ENCODE measurements at regions not wholly inside any gene's neighbourhood (a gene's known extent, or its start where the extent isn't known, plus 50 kb on each side); places are given as distances from the start of the nearest gene placed in this dataset.
"Not testable (repeated sequence)": the region's sequence is repeated elsewhere in the genome, so short reads cannot be mapped to it uniquely, and the experiment has no call there.

DNA sequence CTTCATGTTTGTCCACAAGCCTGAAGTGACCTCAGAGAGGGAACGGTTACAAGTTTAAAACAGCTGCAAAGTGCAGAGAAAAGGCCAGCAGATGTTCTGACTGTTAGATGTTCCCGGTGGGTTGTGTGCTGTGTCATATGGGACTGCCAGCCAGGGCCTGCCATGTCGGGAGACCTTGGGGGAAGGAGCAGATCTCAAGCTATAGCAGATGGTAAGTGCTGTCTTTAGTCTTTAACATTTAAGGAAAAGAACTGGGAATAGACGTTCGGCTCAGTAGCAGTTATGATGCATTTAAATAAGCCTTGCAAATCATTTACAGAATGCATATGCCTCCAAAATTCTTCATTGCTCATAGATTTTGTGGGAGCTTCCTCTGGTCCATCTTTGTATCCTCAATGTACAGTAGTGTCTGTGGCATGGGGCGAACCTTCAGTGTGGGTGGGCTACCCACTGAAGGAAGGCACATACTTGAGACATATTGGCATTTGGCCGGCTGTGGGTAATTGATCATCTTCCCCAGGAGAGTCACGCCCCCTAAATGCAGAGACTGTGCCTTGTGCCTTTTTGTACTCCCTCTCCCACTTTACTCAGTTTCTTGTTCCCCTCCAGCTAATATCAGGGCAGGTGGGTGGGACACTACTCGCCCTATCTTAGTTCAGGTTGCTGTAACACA, 131.9 kb downstream of the NPIPB5 start:
- Mint-ChIP-seq H3K27ac (no peak overlapping the region), H3K27me3 (ENCODE audit: insufficient read depth) (no peaks in the 10 kb centered on the region), H3K4me1 (ENCODE audit: low read depth) (no peaks in the 10 kb centered on the region), H3K9me3 (no peaks in the 10 kb centered on the region), H3K36me3 (ENCODE audit: low read depth) (no peaks in the 10 kb centered on the region), H3K4me3 (no peak overlapping the region)
- no peak for DNase-seq
- TF ChIP-seq, protein P1, sequence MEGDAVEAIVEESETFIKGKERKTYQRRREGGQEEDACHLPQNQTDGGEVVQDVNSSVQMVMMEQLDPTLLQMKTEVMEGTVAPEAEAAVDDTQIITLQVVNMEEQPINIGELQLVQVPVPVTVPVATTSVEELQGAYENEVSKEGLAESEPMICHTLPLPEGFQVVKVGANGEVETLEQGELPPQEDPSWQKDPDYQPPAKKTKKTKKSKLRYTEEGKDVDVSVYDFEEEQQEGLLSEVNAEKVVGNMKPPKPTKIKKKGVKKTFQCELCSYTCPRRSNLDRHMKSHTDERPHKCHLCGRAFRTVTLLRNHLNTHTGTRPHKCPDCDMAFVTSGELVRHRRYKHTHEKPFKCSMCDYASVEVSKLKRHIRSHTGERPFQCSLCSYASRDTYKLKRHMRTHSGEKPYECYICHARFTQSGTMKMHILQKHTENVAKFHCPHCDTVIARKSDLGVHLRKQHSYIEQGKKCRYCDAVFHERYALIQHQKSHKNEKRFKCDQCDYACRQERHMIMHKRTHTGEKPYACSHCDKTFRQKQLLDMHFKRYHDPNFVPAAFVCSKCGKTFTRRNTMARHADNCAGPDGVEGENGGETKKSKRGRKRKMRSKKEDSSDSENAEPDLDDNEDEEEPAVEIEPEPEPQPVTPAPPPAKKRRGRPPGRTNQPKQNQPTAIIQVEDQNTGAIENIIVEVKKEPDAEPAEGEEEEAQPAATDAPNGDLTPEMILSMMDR (IDR thresholded peaks at IDR 0.05) = no peak

DNA sequence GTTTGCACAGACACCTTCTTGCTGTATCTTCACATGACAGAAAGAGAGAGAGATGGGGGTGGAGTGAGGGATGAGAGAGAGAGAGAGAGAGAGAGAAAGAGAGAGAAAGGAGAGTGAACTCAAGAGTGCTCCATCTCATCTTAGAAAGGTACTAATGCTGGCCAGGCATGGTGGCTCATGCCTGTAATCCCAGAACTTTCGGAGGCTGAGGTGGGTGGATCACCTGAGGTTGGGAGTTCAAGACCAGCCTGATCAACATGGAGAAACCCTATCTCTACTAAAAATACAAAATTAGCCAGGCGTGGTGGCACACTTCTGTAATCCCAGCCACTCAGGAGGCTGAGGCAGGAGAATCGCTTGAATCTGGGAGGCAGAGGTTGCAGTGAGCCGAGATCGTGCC, 132.5 kb downstream of the NPIPB5 start:
- H3K36me3 Mint-ChIP-seq (ENCODE audit: low read depth); H3K4me1 Mint-ChIP-seq (ENCODE audit: low read depth); H3K27me3 Mint-ChIP-seq (ENCODE audit: insufficient read depth); DNase-seq; H3K4me3 Mint-ChIP-seq; H3K9me3 Mint-ChIP-seq; H3K27ac Mint-ChIP-seq: not testable (repeated sequence)

- Mint-ChIP-seq H3K4me1 (ENCODE audit: low read depth) (no peaks in the 10 kb centered on the region), H3K36me3 (ENCODE audit: low read depth) (no peaks in the 10 kb centered on the region), H3K27ac (no peak overlapping the region), H3K9me3 (no peaks in the 10 kb centered on the region), H3K4me3 (no peak overlapping the region), H3K27me3 (ENCODE audit: insufficient read depth) (no peaks in the 10 kb centered on the region)
- TF ChIP-seq, protein P1 (IDR thresholded peaks at IDR 0.05) = no peak
- DNase-seq = no peak
These were observed 133.2 kb downstream of the NPIPB5 start for GRCh38 chr16:22643886-22644285.

- no peaks in the 10 kb centered on the region for H3K9me3 Mint-ChIP-seq
- no peaks in the 10 kb centered on the region for H3K4me1 Mint-ChIP-seq (ENCODE audit: low read depth)
- no peak overlapping the region for H3K27ac Mint-ChIP-seq
- TF ChIP-seq, protein P1 (IDR thresholded peaks at IDR 0.05) = no peak
- H3K4me3 Mint-ChIP-seq = no peak overlapping the region
- H3K36me3 Mint-ChIP-seq (ENCODE audit: low read depth) = no peaks in the 10 kb centered on the region
- no peak for DNase-seq
- no peaks in the 10 kb centered on the region for H3K27me3 Mint-ChIP-seq (ENCODE audit: insufficient read depth)
These were observed 135.2 kb downstream of the NPIPB5 start for GRCh38 chr16:22645868-22646267.

GRCh38 chr16:22646948-22647556, 136.4 kb downstream of the NPIPB5 start:
- no peaks in the 10 kb centered on the region for H3K36me3 Mint-ChIP-seq (ENCODE audit: low read depth)
- no peaks in the 10 kb centered on the region for H3K4me1 Mint-ChIP-seq (ENCODE audit: low read depth)

GRCh38 chr16:22648141-22648540, 137.4 kb downstream of the NPIPB5 start:
- no peaks in the 10 kb centered on the region for H3K27me3 Mint-ChIP-seq (ENCODE audit: insufficient read depth)
- H3K4me3 Mint-ChIP-seq = no peak overlapping the region
- H3K9me3 Mint-ChIP-seq = no peaks in the 10 kb centered on the region
- no peak for DNase-seq
- H3K27ac Mint-ChIP-seq = no peak overlapping the region
- TF ChIP-seq, protein P1 (IDR thresholded peaks at IDR 0.05) = no peak
- H3K36me3 Mint-ChIP-seq (ENCODE audit: low read depth) = no peaks in the 10 kb centered on the region
- H3K4me1 Mint-ChIP-seq (ENCODE audit: low read depth) = no peaks in the 10 kb centered on the region

More at GRCh38 chr16:22646948-22647556, 136.4 kb downstream of the NPIPB5 start:
- Mint-ChIP-seq H3K27ac (no peak overlapping the region), H3K4me3 (no peak overlapping the region), H3K9me3 (no peaks in the 10 kb centered on the region), H3K27me3 (ENCODE audit: insufficient read depth) (no peaks in the 10 kb centered on the region)
- TF ChIP-seq, protein P1 (IDR thresholded peaks at IDR 0.05) = no peak
- no peak for DNase-seq

All from HFFc6 (cell line).